Calu3 (cell line): ENCODE measurements at regions not wholly inside any gene's neighbourhood (a gene's known extent, or its start where the extent isn't known, plus 50 kb on each side); places are given as distances from the start of the nearest gene placed in this dataset.
"Not testable (repeated sequence)": the region's sequence is repeated elsewhere in the genome, so short reads cannot be mapped to it uniquely, and the experiment has no call there.

Experiments
- BruUV-seq: library from RNA; stranded (reverse); fragments of 400-500 nt; replicated peaks from 2 replicates; lab custom pipeline; 2021; lab: Mats Ljungman, UMichigan
- CTCF ChIA-PET: fragments of 300-600 bp; sonication (Branson Sonifier 250); formaldehyde crosslinking; loops from one replicate; lab custom pipeline; 2022; ENCODE audit warnings: antibody characterized with exemption; lab: Charles Lee
- DNase-seq: peaks from one replicate; pipeline ENCODE4 v3.0.0; 2022
- H3K27ac Mint-ChIP-seq: one replicate; pipeline ENCODE4 v1.8.0; 2022; ENCODE audit warnings: mixed read lengths; ENCODE audit not compliant: unreplicated experiment
- H3K27me3 Mint-ChIP-seq: one replicate; pipeline ENCODE4 v1.8.0; 2022; ENCODE audit warnings: mixed read lengths; ENCODE audit not compliant: unreplicated experiment
- H3K36me3 Mint-ChIP-seq: one replicate; pipeline ENCODE4 v1.8.0; 2022; ENCODE audit warnings: mild to moderate bottlenecking, moderate library complexity, mixed read lengths; ENCODE audit not compliant: insufficient read depth, unreplicated experiment
- H3K4me1 Mint-ChIP-seq: one replicate; pipeline ENCODE4 v1.8.0; 2022; ENCODE audit warnings: mild to moderate bottlenecking, low read depth, mixed read lengths; ENCODE audit not compliant: unreplicated experiment
- H3K4me3 Mint-ChIP-seq: one replicate; pipeline ENCODE4 v1.8.0; 2022; ENCODE audit warnings: mild to moderate bottlenecking, low read depth, moderate library complexity, mixed read lengths; ENCODE audit not compliant: unreplicated experiment
- H3K9me3 Mint-ChIP-seq: one replicate; pipeline ENCODE4 v1.8.0; 2022; ENCODE audit warnings: low read depth, mixed read lengths; ENCODE audit not compliant: unreplicated experiment
- intact Hi-C: fragments of 100-400 bp; cut with micrococcal nuclease; formaldehyde crosslinking; loops from one replicate; pipeline ENCODE4 v1.10.0; 2022; ENCODE audit not compliant: unreplicated experiment
- TF ChIP-seq, protein P1 (sequence below): fragments of 200-600 bp; IDR thresholded peaks from one replicate; pipeline ENCODE4 v1.8.0; 2022; ENCODE audit warnings: antibody characterized with exemption; ENCODE audit not compliant: unreplicated experiment

DNA sequence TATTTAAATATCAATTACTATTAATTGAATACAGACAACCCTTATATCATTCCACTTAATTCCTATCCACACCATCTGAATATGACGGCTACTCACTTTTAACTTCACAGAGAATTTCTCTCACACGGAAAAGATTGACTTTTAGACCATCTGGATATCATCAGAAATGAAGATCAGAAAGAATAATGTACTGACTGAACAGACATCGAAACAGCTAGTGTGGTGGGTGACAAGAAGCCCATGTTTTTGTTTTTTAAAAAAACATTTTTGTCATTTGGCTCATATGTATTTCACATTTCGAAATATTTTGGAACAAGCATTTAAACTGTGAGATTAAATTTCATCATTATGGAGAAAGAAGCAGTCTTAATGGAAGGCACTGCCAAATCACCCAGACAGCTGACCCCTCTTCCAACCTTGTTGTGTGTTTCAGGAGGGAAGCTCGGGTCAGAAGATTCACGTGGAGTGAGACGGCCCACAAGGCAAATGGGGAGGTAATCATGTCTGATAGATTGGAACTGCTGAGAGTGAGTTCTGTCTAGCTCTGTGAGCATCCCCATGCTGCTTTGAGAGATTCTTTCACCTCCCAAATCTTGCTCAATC is 204.2 kb upstream of the RASGEF1B start:
- no peak overlapping the region for H3K27ac Mint-ChIP-seq
- H3K4me3 Mint-ChIP-seq: no peak overlapping the region
- H3K4me1 Mint-ChIP-seq: no peaks in the 10 kb centered on the region

DNA sequence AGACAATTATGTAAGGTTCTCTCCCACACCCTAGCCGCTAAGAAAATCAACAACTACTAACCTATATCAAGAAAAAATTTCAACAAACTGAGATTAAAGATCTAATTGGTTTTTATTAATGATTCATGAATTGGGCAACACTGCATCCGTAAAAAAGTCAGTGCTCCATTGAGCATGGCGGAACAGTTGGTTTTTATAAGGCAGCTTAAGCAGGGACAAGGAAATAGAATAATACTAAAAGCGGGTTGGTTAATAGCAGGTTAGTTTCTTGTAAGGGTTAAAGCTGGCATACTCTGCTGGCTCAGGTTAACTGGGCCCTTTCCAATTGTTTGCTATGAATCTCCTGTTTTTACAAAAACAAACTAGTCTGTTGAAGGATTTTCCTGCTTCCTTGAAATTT is 202.3 kb upstream of the RASGEF1B start:
- no peak overlapping the region for H3K4me3 Mint-ChIP-seq
- TF ChIP-seq, protein P1, sequence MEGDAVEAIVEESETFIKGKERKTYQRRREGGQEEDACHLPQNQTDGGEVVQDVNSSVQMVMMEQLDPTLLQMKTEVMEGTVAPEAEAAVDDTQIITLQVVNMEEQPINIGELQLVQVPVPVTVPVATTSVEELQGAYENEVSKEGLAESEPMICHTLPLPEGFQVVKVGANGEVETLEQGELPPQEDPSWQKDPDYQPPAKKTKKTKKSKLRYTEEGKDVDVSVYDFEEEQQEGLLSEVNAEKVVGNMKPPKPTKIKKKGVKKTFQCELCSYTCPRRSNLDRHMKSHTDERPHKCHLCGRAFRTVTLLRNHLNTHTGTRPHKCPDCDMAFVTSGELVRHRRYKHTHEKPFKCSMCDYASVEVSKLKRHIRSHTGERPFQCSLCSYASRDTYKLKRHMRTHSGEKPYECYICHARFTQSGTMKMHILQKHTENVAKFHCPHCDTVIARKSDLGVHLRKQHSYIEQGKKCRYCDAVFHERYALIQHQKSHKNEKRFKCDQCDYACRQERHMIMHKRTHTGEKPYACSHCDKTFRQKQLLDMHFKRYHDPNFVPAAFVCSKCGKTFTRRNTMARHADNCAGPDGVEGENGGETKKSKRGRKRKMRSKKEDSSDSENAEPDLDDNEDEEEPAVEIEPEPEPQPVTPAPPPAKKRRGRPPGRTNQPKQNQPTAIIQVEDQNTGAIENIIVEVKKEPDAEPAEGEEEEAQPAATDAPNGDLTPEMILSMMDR: no peak
- H3K27ac Mint-ChIP-seq: no peak overlapping the region
- no peaks in the 10 kb centered on the region for H3K36me3 Mint-ChIP-seq
- no peaks in the 10 kb centered on the region for H3K4me1 Mint-ChIP-seq
- H3K27me3 Mint-ChIP-seq: no peaks in the 10 kb centered on the region
- DNase-seq: no peak
- intact Hi-C loops: loop anchor here (1.0 kb wide), 1 partner anchor 10 kb away; no protein-coding TSS in a partner anchor
- CTCF ChIA-PET: no interaction called here
- no peaks in the 10 kb centered on the region for H3K9me3 Mint-ChIP-seq
- BruUV-seq: no TSS peak

More for the DNA sequence above, 204.2 kb upstream of the RASGEF1B start:
- BruUV-seq: no TSS peak
- TF ChIP-seq, protein P1: no peak
- Mint-ChIP-seq H3K9me3 (no peaks in the 10 kb centered on the region), H3K27me3 (no peaks in the 10 kb centered on the region), H3K36me3 (no peaks in the 10 kb centered on the region)
- CTCF ChIA-PET: no interaction called here
- DNase-seq: no peak
- intact Hi-C loops: no loop called here

DNA sequence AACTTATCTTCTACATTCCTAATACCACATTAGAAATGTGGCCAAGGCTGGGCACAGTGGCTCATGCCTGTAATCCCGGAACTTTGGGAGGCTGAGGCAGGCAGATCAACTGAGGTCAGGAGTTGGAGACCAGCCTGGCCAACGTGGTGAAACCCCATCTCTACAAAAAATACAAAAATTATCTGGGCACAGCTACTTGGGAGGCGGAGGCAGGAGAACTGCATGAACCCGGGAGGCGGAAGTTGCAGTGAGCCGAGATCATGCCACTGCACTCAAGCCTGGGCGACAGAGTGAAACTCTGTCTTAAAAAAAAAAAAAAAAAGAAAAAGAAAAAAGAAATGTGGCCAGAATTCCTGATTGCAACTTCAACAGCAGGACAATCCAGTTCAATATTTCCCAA is 196.6 kb upstream of the RASGEF1B start:
- CTCF ChIA-PET, DNase-seq, BruUV-seq: not testable (repeated sequence)

DNA sequence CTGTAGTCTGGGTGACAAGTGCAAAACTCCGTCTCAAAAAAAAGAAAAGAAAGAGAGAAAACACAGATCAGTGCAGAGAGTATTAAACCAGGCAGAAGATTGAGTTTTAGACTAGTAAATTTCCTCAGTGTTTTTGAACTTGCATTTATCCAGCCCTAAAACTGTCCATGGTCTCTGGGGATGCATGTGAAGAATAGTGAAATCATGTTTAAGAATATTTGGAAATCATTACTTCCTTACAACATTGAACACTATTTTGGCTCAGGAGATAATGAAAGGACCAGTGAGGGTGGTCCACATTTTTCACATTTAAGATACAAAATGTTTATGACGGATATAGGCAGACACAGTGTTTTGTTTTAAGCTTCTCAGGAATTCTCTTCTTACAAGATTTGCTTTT is 195.8 kb upstream of the RASGEF1B start:
- DNase-seq: no peak
- intact Hi-C loops: no loop called here
- H3K4me1 Mint-ChIP-seq: peaks cover 8% of the 10 kb centered on the region
- TF ChIP-seq, protein P1: no peak
- no peak overlapping the region for H3K27ac Mint-ChIP-seq
- CTCF ChIA-PET: no interaction called here
- no peak overlapping the region for H3K4me3 Mint-ChIP-seq
- BruUV-seq: no TSS peak
- H3K9me3 Mint-ChIP-seq: no peaks in the 10 kb centered on the region
- H3K36me3 Mint-ChIP-seq: no peaks in the 10 kb centered on the region
- no peaks in the 10 kb centered on the region for H3K27me3 Mint-ChIP-seq

More for the DNA sequence above, 196.6 kb upstream of the RASGEF1B start:
- intact Hi-C loops, H3K4me1 Mint-ChIP-seq, H3K27me3 Mint-ChIP-seq, H3K4me3 Mint-ChIP-seq, H3K27ac Mint-ChIP-seq, H3K9me3 Mint-ChIP-seq, H3K36me3 Mint-ChIP-seq: not testable (repeated sequence)

DNA sequence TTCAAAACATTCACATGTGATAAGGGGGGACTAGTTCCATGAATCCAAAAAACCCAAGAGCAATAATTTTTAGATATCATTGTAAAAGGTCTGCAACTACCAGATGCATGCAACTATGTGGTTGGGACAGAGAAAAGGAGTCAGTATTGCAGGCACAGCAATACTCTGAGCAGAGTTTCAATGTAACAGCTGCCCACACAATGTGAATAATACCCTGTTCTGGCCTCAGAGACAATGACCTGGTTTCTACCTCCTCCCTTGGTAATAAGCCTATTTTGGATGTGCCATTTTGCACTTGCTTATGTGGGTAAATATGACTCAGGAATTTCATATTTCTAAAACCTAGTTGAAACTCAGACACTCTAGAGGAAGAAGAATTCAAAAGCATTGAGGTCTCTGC is 194.8 kb upstream of the RASGEF1B start:
- no peaks in the 10 kb centered on the region for H3K27me3 Mint-ChIP-seq
- BruUV-seq: no TSS peak
- H3K36me3 Mint-ChIP-seq: no peaks in the 10 kb centered on the region
- TF ChIP-seq, protein P1: no peak
- no peak overlapping the region for H3K4me3 Mint-ChIP-seq
- intact Hi-C loops: no loop called here
- CTCF ChIA-PET: no interaction called here
- peaks cover 8% of the 10 kb centered on the region for H3K4me1 Mint-ChIP-seq
- no peak overlapping the region for H3K27ac Mint-ChIP-seq
- no peaks in the 10 kb centered on the region for H3K9me3 Mint-ChIP-seq
- no peak for DNase-seq
